ENCODE measurements at regions not wholly inside any gene's neighbourhood (a gene's known extent, or its start where the extent isn't known, plus 50 kb on each side); places are given as distances from the start of the nearest gene placed in this dataset.
"Not testable (repeated sequence)": the region's sequence is repeated elsewhere in the genome, so short reads cannot be mapped to it uniquely, and the experiment has no call there.

GRCh38 chr6:144922120-144922722 lies 637.1 kb downstream of the UTRN start:
- DNase-seq (ENCODE audit: low spot score), result no peak

GRCh38 chr6:144922771-144923490 lies 637.8 kb downstream of the UTRN start:
- DNase-seq (ENCODE audit: low spot score), result not testable (repeated sequence)

- DNase-seq (ENCODE audit: low spot score), result not testable (repeated sequence)
These were observed 638.3 kb downstream of the UTRN start for GRCh38 chr6:144923491-144923787.

- DNase-seq (ENCODE audit: low spot score), result no peak
These were observed 643.7 kb downstream of the UTRN start for GRCh38 chr6:144928847-144929246.

- DNase-seq (ENCODE audit: low spot score), result no peak
These were observed 644.1 kb downstream of the UTRN start for GRCh38 chr6:144929262-144929661.

GRCh38 chr6:144931172-144932035 lies 646.3 kb downstream of the UTRN start:
- peak; percentile 28 for DNase-seq (ENCODE audit: low spot score)

GRCh38 chr6:144932621-144933020 lies 647.5 kb downstream of the UTRN start:
- DNase-seq (ENCODE audit: low spot score), result no peak

- no peak for DNase-seq (ENCODE audit: low spot score)
These were observed 650.0 kb downstream of the UTRN start for GRCh38 chr6:144935181-144935580.

- no peak for DNase-seq (ENCODE audit: low spot score)
These were observed 650.5 kb downstream of the UTRN start for GRCh38 chr6:144935661-144936060.

- no peak for DNase-seq (ENCODE audit: low spot score)
These were observed 651.6 kb downstream of the UTRN start for GRCh38 chr6:144936764-144937163.

GRCh38 chr6:144939921-144940320 lies 654.8 kb downstream of the UTRN start:
- DNase-seq (ENCODE audit: low spot score), result no peak

GRCh38 chr6:144944106-144944505 lies 659.0 kb downstream of the UTRN start:
- DNase-seq (ENCODE audit: low spot score), result no peak

- no peak for DNase-seq (ENCODE audit: low spot score)
These were observed 662.4 kb downstream of the UTRN start for GRCh38 chr6:144947398-144947976.

- no peak for DNase-seq (ENCODE audit: low spot score)
These were observed 666.7 kb downstream of the UTRN start for GRCh38 chr6:144951730-144952437.

- no peak for DNase-seq (ENCODE audit: low spot score)
These were observed 667.5 kb downstream of the UTRN start for GRCh38 chr6:144952456-144953240.

- no peak for DNase-seq (ENCODE audit: low spot score)
These were observed 668.6 kb downstream of the UTRN start for GRCh38 chr6:144953552-144954240.

- no peak for DNase-seq (ENCODE audit: low spot score)
These were observed 669.1 kb downstream of the UTRN start for GRCh38 chr6:144954241-144954556.

GRCh38 chr6:144955392-144955791 lies 670.3 kb downstream of the UTRN start:
- DNase-seq (ENCODE audit: low spot score), result no peak

- no peak for DNase-seq (ENCODE audit: low spot score)
These were observed 670.7 kb downstream of the UTRN start for GRCh38 chr6:144955859-144956258.

- DNase-seq (ENCODE audit: low spot score), result not testable (repeated sequence)
These were observed 671.6 kb downstream of the UTRN start for GRCh38 chr6:144956697-144957096.
